Fibroblast of peridontal ligament (primary cell): ENCODE measurements at regions not wholly inside any gene's neighbourhood (a gene's known extent, or its start where the extent isn't known, plus 50 kb on each side); places are given as distances from the start of the nearest gene placed in this dataset.
"Not testable (repeated sequence)": the region's sequence is repeated elsewhere in the genome, so short reads cannot be mapped to it uniquely, and the experiment has no call there.

Experiments
- DNase-seq: peaks from one replicate; pipeline ENCODE4 v3.0.0-alpha.2; 2010; ENCODE audit errors: extremely low read depth

GRCh38 chr15:70602834-70603560 lies 160.4 kb downstream of the UACA start:
- no peak for DNase-seq

GRCh38 chr15:70602281-70602680 lies 161.1 kb downstream of the UACA start:
- no peak for DNase-seq

GRCh38 chr15:70597945-70598344 lies 165.4 kb downstream of the UACA start:
- no peak for DNase-seq

GRCh38 chr15:70597056-70597603 lies 166.2 kb downstream of the UACA start:
- DNase-seq = no peak

GRCh38 chr15:70596354-70597055 lies 166.9 kb downstream of the UACA start:
- peak; percentile 79 for DNase-seq

- no peak for DNase-seq
These were observed 169.6 kb downstream of the UACA start for GRCh38 chr15:70593795-70594194.

- no peak for DNase-seq
These were observed 173.6 kb downstream of the UACA start for GRCh38 chr15:70589728-70590127.

GRCh38 chr15:70589221-70589620 lies 174.1 kb downstream of the UACA start:
- DNase-seq = peak; percentile 92

GRCh38 chr15:70588613-70589012 lies 174.7 kb downstream of the UACA start:
- no peak for DNase-seq

- no peak for DNase-seq
These were observed 175.3 kb downstream of the UACA start for GRCh38 chr15:70587896-70588567.

GRCh38 chr15:70587012-70587634 lies 176.2 kb downstream of the UACA start:
- not testable (repeated sequence) for DNase-seq

- DNase-seq = no peak
These were observed 177.1 kb downstream of the UACA start for GRCh38 chr15:70586241-70586640.

GRCh38 chr15:70585707-70586034 lies 177.7 kb downstream of the UACA start:
- no peak for DNase-seq

GRCh38 chr15:70584838-70585706 lies 178.3 kb downstream of the UACA start:
- no peak for DNase-seq

GRCh38 chr15:70584441-70584837 lies 178.9 kb downstream of the UACA start:
- DNase-seq = no peak

GRCh38 chr15:70583006-70583405 lies 180.4 kb downstream of the UACA start:
- no peak for DNase-seq

GRCh38 chr15:70582143-70582945 lies 181.0 kb downstream of the UACA start:
- DNase-seq = peak; percentile 87

GRCh38 chr15:70580958-70581357 lies 182.4 kb downstream of the UACA start:
- no peak for DNase-seq

GRCh38 chr15:70580286-70580685 lies 183.1 kb downstream of the UACA start:
- no peak for DNase-seq

- no peak for DNase-seq
These were observed 183.6 kb downstream of the UACA start for GRCh38 chr15:70579766-70580165.
